ENCODE measurements at regions not wholly inside any gene's neighbourhood (a gene's known extent, or its start where the extent isn't known, plus 50 kb on each side); places are given as distances from the start of the nearest gene placed in this dataset.

- H3K9me3 ChIP-seq, result no peaks in the 10 kb centered on the region
- no peak overlapping the region for H3K27ac ChIP-seq
- H3K4me3 ChIP-seq (ENCODE audit: low read depth in 1 of 2, low read length in 1 of 2), result no peak overlapping the region
- no peaks in the 10 kb centered on the region for H3K27me3 ChIP-seq
- TF ChIP-seq CTCF (IDR thresholded peaks at IDR 0.05), result no peak
- no peaks in the 10 kb centered on the region for H3K36me3 ChIP-seq
- H3K4me1 ChIP-seq (ENCODE audit: control insufficient read depth in 1 of 2, insufficient read depth in 1 of 2, low read depth in 1 of 2, low read length in 1 of 2), result peaks cover 26 to 28% of the 10 kb centered on the region in 2 experiments
Observed at GRCh38 chr7:142455392-142455791, 197.5 kb upstream of the PRSS58 start.

- H3K9me3 ChIP-seq, result no peaks in the 10 kb centered on the region
- peaks cover 26 to 27% of the 10 kb centered on the region in 2 experiments for H3K4me1 ChIP-seq (ENCODE audit: control insufficient read depth in 1 of 2, insufficient read depth in 1 of 2, low read depth in 1 of 2, low read length in 1 of 2)
- no peak overlapping the region for H3K4me3 ChIP-seq (ENCODE audit: low read depth in 1 of 2, low read length in 1 of 2)
- no peaks in the 10 kb centered on the region for H3K27me3 ChIP-seq
- H3K27ac ChIP-seq, result no peak overlapping the region
- H3K36me3 ChIP-seq, result no peaks in the 10 kb centered on the region
- TF ChIP-seq CTCF (IDR thresholded peaks at IDR 0.05), result no peak
Observed at GRCh38 chr7:142454862-142455261, 197.0 kb upstream of the PRSS58 start.

- Histone ChIP-seq H3K4me3 (ENCODE audit: low read depth in 1 of 2, low read length in 1 of 2) (no peak overlapping the region), H3K27me3 (no peaks in the 10 kb centered on the region), H3K4me1 (ENCODE audit: control insufficient read depth in 1 of 2, insufficient read depth in 1 of 2, low read depth in 1 of 2, low read length in 1 of 2) (peaks cover 5 to 6% of the 10 kb centered on the region in 2 experiments), H3K36me3 (no peaks in the 10 kb centered on the region), H3K27ac (no peak overlapping the region), H3K9me3 (no peaks in the 10 kb centered on the region)
- no peak for TF ChIP-seq CTCF (IDR thresholded peaks at IDR 0.05)
Observed at GRCh38 chr7:142452791-142453190, 194.9 kb upstream of the PRSS58 start.

DNA sequence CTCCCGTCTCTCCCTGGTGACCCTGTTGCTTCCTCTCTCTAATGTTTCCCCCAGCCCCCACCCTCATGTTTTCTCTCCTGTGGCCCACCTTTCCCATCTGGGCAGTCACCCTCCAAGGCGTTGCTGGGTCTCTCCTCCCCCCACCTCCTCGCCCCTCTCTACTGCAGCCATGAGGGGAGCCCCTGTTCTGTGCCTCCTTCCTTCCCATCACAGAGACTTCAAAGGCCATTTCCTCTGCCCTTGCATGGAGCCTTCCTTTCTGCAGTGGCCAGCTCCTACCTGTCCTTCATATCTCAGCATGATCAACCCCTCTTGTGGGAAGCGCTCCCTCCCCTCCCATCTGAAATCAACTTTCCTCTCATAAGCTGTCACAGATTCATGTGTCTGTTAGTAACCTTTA is 194.0 kb upstream of the PRSS58 start:
- Histone ChIP-seq H3K36me3 (no peaks in the 10 kb centered on the region), H3K27ac (no peak overlapping the region), H3K4me3 (ENCODE audit: low read depth in 1 of 2, low read length in 1 of 2) (no peak overlapping the region), H3K27me3 (no peaks in the 10 kb centered on the region), H3K9me3 (no peaks in the 10 kb centered on the region), H3K4me1 (ENCODE audit: control insufficient read depth in 1 of 2, insufficient read depth in 1 of 2, low read depth in 1 of 2, low read length in 1 of 2) (peaks cover 5% of the 10 kb centered on the region in 2 experiments)
- no peak for TF ChIP-seq CTCF (IDR thresholded peaks at IDR 0.05)

DNA sequence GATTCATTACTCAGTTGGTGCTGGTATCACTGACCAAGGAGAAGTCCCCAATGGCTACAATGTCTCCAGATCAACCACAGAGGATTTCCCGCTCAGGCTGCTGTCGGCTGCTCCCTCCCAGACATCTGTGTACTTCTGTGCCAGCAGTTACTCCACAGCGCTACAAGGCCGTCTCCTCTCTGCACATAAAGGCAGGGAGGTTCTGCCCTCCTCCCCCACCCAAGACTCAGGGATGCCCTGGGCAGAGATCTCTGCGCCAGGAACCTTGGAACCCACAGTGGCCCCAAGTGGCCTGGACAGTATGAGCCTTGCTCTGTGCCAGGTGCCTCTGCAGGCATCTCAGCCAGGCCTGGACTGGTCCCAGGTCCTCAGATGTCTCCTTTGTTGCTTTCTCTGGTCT is 193.4 kb upstream of the PRSS58 start:
- TF ChIP-seq CTCF (IDR thresholded peaks at IDR 0.05), result no peak
- Histone ChIP-seq H3K27me3 (no peaks in the 10 kb centered on the region), H3K27ac (no peak overlapping the region), H3K36me3 (no peaks in the 10 kb centered on the region), H3K9me3 (no peaks in the 10 kb centered on the region), H3K4me3 (ENCODE audit: low read depth in 1 of 2, low read length in 1 of 2) (no peak overlapping the region), H3K4me1 (ENCODE audit: control insufficient read depth in 1 of 2, insufficient read depth in 1 of 2, low read depth in 1 of 2, low read length in 1 of 2) (peaks cover 5% of the 10 kb centered on the region in 2 experiments)

- Histone ChIP-seq H3K4me1 (ENCODE audit: control insufficient read depth in 1 of 2, insufficient read depth in 1 of 2, low read depth in 1 of 2, low read length in 1 of 2) (peaks cover 5% of the 10 kb centered on the region in 2 experiments), H3K9me3 (no peaks in the 10 kb centered on the region), H3K27ac (no peak overlapping the region), H3K27me3 (no peaks in the 10 kb centered on the region), H3K36me3 (no peaks in the 10 kb centered on the region), H3K4me3 (ENCODE audit: low read depth in 1 of 2, low read length in 1 of 2) (no peak overlapping the region)
- TF ChIP-seq CTCF (IDR thresholded peaks at IDR 0.05), result no peak
Observed at GRCh38 chr7:142450695-142451094, 192.8 kb upstream of the PRSS58 start.

All from neutrophil (primary cell).